GM18870 (cell line): ENCODE measurements at regions not wholly inside any gene's neighbourhood (a gene's known extent, or its start where the extent isn't known, plus 50 kb on each side); places are given as distances from the start of the nearest gene placed in this dataset.
"Not testable (repeated sequence)": the region's sequence is repeated elsewhere in the genome, so short reads cannot be mapped to it uniquely, and the experiment has no call there.

Source experiments
- ATAC-seq: cut with Tn5 transposase; IDR thresholded peaks from one replicate; pipeline ENCODE4 v1.9.1; 2021; ENCODE audit warnings: moderate library complexity; ENCODE audit not compliant: unreplicated experiment

DNA sequence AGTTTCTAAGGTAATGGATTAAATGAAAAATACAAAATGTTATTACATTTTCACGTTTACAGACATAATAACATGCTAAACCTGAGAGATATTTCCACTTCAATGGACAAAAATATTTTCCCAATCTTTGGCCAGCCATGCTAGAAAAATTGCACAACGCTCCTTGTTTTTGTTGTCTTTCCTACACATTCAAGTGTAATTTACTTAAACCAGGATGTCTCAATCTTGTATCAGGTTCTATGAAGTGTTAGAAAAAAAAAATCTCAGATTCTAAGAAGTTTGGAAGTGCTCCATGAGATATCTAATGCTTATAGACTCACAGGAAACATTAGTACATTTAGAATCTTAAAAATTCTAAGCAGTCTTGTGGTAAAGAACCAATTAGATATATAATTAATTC, 141.8 kb upstream of the SLC35G4 start:
- no peak for ATAC-seq

DNA sequence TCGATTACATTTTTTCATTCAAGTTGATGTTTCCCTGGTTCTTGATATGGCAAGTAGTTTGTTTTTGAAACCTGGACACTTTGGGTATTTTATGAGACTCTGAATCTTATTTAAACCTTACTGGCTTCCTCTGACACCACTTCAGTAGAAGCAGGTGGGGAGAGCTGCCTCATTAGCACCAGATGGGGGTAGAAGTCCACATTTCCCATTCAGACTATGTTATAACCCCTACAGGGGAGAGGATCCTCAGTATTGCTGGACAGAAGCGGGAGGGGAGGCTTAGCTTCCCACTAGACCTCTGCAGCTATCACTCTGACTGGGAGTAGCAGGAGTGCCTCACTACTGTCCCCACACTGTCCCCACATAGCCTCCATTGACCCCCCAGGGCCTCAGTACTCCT, 145.3 kb upstream of the SLC35G4 start:
- ATAC-seq = no peak

DNA sequence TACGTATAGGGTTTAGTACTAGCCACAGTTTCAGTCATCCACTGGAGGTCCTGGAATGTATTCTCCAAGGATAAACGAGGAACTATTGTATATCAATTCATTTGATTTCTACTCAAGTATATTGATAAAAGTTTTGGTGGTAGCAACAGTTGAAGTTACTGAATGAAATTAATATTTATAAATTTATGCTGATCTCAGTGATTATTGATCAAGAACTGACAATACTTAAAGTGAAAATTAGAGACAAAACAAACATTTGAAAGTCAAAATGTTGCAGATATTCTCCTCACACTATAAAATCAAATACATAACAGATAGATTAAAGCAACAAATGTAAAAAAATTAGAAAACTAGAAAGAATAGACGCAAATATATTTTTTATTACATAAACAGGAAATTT, 150.9 kb upstream of the SLC35G4 start:
- ATAC-seq = no peak

DNA sequence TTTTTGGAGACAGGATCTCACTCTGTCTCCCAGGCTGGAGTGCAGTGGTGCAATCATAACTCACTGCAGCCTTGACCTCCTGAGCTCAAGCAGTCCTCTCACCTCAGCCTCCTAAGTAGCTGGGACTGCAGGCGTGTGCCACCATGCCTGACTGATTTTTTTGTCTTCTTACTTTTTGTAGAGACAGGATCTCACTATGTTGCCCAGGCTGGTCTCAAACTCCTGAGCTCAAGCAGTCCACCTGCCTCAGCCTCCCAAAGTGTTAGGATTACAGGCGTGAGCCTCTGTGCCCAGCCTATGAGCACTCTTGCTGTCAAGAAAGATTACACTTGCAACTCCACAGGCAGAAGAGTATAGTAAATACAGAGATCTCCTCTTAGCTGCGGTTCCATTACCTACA, 151.5 kb upstream of the SLC35G4 start:
- ATAC-seq = not testable (repeated sequence)

DNA sequence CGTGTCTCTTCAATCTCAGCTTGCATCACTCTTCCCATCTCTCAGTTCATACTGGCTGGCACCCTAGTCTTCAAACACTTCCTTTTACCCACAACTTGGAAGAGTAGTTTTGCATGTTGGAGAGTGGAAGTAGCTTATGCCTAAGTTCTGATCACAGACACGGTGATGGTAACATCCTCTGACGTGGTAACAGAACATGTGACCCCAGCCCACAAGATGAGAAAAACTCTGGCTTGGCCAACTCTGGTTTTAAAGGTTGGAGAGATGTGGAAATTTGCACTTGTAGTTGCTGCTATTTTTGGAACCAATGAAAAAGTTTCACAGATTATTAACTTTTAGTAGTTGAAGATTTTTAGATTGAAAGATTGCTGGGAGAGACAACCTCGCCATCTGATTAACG, 155.4 kb upstream of the SLC35G4 start:
- no peak for ATAC-seq

DNA sequence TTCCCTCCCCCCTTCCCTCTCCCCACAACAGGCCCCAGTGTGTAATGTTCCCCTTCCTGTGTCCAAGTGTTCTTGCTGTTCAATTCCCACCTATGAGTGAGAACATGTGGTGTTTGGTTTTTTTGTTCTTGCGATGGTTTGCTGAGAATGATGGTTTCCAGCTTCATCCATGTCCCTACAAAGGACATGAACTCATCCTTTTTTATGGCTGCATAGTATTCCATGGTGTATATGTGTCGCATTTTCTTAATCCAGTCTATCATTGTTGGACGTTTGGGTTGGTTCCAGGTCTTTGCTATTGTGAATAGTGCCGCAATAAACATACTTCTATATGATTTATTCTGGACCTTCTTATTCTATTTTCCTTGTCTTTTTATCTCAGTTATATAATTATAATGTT, 165.2 kb upstream of the SLC35G4 start:
- ATAC-seq = not testable (repeated sequence)

DNA sequence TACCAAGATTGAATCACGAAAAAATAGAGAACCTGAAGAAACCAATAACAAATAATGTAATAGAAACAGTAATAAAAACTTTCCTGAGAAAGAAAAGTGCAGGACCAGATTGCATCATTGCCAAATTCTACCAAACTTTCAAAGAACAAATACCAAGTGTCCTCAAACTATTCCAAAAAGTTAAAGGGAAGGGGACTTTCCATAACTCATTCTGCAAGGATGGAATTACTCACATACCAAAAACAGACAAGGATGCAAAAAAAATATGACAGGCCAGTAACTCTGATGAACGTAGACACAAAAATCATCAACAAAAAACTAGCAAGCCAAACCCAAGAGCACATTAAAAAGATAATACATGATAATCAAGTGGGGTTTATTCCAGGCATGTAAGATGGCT, 172.3 kb upstream of the SLC35G4 start:
- no peak for ATAC-seq

DNA sequence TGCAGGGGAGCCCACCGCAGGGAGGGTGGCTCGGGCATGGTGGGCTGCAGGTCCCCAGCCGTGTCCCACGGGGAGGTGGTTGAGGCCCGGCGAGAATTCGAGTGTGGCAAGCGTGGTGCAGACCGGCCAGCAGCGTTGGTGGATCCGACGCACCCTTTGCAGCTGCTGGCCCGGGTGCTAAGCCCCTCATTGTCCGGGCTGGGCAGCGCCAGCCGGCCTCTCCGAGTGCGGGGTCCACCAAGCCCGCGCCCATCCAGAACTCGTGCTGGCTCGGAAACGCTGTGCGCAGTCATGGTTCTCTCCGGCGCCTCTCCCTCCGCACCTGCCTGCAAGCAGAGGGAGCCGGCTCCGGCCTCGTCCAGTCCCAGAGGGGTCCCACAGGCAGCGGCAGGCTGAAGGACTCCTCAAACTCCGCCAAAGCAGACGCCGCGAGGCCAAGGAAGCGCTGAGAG, 177.0 kb upstream of the SLC35G4 start:
- no peak for ATAC-seq

DNA sequence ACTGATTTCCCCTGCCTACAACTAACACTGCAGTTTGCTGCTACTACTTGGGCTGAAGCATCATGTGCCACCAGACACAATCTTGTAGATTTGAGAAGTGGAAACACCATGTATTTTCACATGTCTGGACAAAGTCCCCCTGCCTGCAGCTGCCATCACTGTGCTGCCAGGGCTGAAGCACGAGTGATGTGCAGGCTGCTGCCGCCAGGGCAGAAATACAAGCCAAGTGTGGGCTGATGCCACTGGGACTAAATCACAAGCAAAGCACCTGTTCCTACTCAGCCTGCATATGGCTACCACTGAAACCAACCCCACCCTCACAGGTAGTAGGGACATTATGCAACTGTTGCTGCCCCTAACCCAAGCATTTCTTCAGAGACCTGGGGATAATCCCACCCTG, 179.5 kb upstream of the SLC35G4 start:
- ATAC-seq = no peak

DNA sequence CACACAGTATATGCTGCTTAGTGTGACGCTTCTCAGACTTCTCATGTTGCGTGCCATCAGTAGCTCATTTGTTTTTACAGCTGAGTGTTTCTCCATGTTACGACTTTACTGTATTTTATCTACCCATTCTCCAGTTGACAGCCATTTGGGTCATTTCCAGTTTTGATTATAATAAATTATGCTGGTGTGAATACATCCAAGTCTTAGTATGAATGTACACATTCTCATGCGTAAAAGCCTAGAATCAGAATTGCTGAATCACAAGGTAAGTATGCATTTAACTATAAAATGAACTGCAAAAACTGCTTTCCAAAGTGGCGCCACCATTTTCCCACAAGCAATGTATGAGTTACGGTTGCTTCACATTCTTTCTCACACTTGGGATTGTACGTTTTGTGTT, 184.2 kb upstream of the SLC35G4 start:
- ATAC-seq = no peak

DNA sequence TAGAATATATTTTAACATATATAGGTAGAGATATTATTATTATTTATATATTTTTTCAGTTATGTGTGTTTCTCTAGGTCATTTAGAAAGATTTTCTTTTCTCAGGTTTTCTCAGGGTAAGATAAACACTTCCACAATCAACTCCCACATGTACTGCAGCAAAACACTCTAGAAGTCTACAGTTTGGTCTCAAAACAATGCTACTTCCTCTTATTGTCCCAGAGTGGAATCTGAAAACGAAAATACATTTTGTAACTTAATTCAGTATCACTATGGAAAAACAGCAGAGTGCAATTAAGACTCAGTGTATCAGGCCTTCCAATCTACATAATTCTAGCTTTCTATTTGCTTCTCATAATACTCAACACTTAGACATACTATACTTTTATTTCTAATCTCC, 190.1 kb upstream of the SLC35G4 start:
- ATAC-seq = no peak

DNA sequence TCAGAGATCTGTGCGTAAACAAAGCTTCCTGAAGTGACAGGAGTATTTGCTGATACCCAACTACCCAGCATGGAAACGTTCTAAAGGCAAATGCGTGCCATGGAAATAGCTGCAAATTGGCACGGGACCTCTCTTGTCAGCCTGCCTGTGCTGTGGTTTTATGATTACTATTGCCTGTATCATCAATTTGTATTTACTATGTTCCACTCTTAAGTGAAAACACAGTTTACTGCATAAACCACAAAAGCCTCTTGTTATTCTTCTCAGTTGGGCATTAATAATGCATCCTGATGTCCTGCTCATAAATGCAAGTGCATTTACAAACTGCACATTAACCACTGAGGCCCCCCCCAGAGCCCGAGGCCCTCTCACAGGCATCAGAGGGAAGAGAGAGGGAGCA, 196.6 kb upstream of the SLC35G4 start:
- no peak for ATAC-seq

DNA sequence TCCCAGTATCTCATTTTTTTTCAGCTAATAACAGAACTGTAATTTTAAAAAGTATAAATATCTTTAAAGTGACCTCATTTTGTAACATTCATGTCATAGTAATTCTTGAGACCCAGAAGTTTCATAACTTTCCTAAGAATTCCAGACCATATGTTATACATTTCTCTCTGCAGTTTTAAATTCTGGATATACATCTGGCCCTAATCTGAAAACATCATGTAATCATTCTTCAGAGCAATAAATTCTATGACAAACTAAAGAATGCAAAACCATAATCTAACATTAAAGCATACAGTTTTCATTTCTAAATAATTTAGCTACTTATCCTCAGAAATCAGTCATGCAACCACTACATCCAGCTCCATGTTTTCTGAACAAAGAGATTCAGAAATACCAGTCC, 198.3 kb upstream of the SLC35G4 start:
- no peak for ATAC-seq

DNA sequence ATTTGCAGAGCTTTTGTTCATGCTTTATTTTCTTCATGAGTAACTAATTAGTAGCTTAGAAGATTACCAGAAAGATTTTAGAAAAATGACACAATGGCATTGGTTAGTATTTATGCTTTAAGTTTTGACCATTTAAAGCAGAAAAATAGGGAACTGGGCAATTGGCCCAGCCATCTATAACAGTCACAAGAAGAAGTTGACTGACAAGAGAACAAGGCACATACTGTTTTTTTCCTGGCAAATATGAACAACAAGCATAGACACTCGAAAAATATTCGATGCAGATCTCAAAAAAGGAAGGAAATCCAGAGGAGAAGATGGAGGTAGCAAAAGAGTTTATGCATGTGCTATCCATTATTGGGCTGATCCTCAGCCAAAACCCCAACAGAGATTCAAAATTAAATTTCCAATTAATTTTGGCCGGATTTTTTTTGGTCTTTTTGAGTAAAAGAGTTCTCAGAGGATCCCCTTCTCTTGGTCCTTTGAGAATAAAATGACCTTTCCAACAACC, 200.8 kb upstream of the SLC35G4 start:
- ATAC-seq = no peak

DNA sequence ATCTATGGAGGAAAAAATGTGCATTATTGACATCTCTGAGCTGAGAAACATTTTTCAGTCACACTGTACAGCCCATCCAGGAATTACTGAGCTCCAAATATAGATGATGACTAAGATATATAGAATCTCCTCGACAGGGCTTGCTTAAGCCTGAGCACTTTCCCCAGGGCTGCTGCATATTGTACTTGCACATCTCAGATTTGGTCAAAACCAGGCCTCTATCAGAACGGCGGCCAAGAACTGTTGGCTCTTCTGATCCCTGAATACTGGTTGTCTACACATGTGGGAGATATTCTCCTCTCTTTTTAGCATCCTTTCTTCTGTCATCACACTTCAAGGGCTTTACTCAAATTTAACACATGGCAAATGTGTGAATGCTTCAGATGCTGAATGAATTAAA, 201.5 kb upstream of the SLC35G4 start:
- no peak for ATAC-seq

DNA sequence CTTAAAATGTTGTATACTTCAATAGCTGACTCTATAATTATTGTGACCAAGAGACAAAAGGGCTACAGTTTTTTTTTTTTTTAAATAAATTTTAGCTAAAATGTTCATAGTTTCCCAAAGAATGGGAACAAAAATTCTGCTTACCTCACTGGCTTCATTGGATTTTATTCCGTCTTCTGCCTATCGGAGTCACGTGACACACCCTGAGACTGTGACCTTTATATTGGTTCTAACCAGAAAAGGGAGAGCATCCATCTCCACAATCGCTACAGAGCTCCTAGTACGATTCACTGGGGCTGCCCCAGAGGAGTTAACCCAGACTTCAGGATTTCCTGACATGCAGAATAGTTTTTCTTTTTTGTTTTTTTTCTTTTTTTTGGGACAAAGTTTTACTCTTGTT, 203.6 kb upstream of the SLC35G4 start:
- ATAC-seq = no peak

DNA sequence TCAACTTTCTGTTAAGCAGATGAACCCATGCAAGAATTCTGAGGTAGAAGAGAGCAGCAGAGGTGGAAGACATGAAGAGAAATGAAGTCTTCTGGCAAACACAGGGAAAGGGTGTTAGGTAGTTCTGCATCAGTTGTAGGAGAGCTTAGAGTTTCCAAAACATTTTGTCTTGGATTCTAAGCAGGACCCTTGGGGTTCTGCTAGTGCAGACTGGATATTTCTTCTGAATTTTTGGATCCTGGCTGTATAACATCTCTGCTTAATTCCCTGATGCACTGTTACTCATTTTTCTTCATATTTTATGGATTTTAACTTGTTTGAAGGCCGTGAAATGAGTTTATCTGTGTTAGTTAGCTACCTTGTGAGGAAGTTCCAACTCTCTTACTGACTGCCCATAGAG, 208.7 kb upstream of the SLC35G4 start:
- no peak for ATAC-seq

DNA sequence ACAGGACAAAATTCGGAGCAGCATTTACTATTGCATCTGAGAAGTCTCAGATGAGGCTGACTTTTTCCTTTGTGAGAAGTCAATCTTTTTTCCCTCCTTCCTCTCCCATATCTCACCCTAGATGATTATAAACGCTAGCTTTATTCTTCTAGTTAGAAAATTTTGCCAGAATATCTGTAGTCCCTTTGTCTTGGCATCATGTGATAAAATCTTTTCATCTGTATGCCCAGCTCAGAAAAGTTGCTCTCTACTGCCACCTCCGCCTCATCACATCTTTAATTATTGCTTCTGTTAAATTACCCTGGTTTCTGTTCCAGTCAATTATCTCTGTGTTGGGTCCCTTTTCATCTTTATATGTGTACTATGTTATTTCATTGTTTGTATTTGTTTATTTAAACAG, 210.8 kb upstream of the SLC35G4 start:
- no peak for ATAC-seq

DNA sequence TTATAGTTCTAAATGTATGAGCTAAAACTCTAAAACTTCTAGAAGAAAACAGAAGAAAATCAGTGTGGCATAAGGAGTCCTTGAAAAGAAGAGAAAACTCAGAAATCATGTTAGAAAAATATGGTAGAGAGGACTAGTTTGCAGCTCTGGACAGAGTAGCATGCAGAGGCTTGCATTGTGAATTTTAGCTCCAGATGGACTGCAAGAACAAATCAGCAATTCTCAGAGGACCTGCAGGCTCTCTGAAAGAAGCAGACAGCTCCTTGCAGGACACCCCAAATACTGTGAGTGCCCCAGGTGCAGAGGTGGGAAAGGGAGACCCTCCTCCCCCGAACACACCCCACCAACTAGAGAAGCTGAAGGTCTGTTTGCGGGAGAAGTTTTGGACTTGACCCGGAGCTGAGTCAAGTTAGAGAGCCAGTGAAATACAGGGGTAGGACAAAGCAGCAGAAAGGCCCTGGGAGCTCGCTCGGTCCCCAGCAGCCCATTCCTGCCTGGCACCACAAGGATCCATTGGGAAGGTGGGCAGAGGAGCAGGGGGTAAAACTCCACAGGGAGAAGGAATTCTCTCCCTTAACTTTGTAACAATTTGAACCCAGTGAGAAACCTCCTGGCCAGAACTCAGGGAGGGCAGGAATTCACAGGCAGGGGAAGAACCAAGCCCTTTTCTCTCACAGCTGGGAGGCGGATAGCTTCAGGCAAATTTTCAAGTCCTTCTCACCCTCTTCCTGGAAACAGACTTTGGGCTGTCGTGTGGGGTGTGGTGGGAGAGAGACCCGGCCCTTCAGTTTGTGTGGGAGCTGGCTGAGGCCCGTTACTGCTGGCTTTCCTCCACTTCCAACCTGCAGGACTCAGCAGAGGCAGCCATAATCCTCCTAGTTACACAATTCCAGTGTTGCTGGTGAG, 216.2 kb upstream of the SLC35G4 start:
- no peak for ATAC-seq

DNA sequence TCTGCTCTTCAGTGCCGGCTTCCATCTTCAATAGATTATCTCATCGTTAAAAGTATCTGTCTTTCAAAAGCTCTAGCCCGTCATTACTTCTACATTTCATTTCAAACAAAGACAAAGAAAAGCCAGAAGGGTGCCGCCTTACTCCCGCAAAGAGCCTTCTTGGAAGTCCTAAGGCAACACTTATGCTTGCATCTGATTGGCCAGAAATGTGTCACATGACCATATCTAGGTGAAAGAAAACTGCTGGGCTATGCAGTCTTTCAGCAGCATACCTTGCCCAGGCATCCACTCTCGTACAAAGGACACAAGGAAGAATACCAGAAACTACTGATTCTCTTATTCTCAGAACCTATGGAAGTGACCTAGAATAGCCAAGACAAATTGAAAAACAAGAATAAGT, 217.1 kb upstream of the SLC35G4 start:
- no peak for ATAC-seq

DNA sequence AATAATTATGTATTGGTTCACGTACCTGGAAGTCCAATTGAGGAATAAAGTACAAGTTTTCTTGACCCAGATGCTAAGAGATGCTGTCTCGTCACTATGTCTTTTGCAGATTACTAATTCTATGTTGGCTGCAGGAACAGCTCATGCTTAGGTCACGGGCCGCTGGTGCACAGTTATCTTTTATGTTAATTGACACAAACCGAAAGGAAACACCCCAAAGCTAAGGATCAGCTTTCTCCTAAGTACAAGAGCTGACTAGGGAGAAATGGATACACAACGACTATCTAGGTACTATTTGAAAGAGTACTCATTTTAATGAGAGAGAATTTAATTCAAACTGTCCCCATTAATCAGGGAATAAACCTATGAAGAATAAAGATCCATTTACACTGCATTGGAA, 217.7 kb upstream of the SLC35G4 start:
- ATAC-seq = no peak

DNA sequence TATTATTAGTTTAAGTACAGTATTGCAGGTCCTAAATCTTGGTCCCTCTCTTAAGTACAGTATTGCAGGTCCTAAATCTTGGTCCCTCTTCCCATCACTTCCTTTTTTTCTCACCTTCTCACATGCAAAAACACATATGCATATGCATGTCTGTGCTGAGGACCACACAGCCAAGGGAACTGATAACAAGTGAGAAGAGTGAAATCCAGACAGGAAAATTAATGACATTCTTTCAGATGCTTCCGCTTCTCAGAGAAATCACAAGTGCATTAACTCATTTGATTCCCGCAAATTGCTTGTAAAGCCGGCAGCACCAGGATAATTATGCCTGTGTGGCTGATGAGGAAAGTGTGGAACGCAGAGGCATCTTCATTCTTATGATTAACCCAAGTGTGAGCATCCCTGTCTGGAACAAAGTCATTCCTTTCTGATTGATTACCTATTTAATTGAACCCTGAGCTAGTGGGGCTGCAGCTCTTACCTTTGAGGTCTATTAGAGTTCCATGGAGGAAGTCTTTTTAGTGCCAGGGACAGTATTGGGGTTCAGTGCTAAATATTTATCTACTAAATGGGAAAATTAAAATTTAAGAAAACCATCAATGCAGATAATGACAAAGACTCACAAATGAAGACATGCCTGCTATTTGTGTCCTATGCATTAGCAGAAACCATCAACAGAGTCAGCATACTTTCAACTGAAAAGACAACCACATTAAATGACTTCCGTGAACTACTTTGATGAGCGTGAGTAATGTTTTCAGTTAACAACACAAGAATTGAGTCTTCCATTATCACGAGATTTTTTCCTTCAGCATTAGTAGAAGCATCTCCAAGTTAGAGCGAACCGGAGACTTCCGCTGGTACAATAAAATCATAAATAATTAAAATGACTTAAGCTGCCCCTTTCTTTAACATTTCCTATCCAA, 220.4 kb upstream of the SLC35G4 start:
- ATAC-seq = no peak
